SU-DHL-6 (cell line): ENCODE measurements at regions not wholly inside any gene's neighbourhood (a gene's known extent, or its start where the extent isn't known, plus 50 kb on each side); places are given as distances from the start of the nearest gene placed in this dataset.

Source experiments
- CTCF ChIP-seq: fragments of 200-600 bp; sonication (generic); IDR thresholded peaks from one replicate; pipeline ENCODE4 v1.5.1; 2017; ENCODE audit warnings: antibody characterized with exemption, mild to moderate bottlenecking, low read length, moderate library complexity; ENCODE audit not compliant: insufficient read depth, poor library complexity, severe bottlenecking
- EZH2phosphoT487 ChIP-seq: fragments of 200-600 bp; sonication (generic), shearing (Covaris generic); conservative IDR thresholded peaks from 2 replicates; pipeline ENCODE4 v1.6.1; 2018; ENCODE audit warnings: mild to moderate bottlenecking, antibody characterized with exemption, low read length, moderate library complexity, mixed read lengths

- no peak for TF ChIP-seq CTCF
- TF ChIP-seq EZH2phosphoT487: no peak
Measured at GRCh38 chr11:95283146-95283545, 52.1 kb upstream of the SESN3 start.
